Right atrium auricular region (tissue), 2 donors: ENCODE measurements at regions not wholly inside any gene's neighbourhood (a gene's known extent, or its start where the extent isn't known, plus 50 kb on each side); places are given as distances from the start of the nearest gene placed in this dataset.

Experiments
- DNase-seq: peaks from one replicate; pipeline ENCODE4 v3.0.0-alpha.2; 2019; ENCODE audit warnings: low spot score
- H3K27ac ChIP-seq, 2 donors: fragments of 200-600 bp; sonication (generic); 1 replicate in 1 of 2; 2 replicates in 1 of 2; pipeline ENCODE4 v1.5.1; 2016 to 2019
- H3K27me3 ChIP-seq, 2 donors: fragments of 200-600 bp; sonication (generic); one replicate each; pipeline versions ENCODE4 v1.5.1 to v1.6.0; 2017 to 2019
- H3K36me3 ChIP-seq: fragments of 200-600 bp; sonication (generic); one replicate; pipeline ENCODE4 v1.5.1; 2016
- H3K4me1 ChIP-seq, 2 donors: fragments of 200-600 bp; sonication (generic); one replicate each; pipeline versions ENCODE4 v1.5.1 to v1.6.0; 2017 to 2019
- H3K4me3 ChIP-seq, 2 donors: fragments of 200-600 bp; sonication (generic); 1 replicate in 1 of 2; 2 replicates in 1 of 2; pipeline ENCODE4 v1.5.1; 2017 to 2019; ENCODE audit warnings: mild to moderate bottlenecking in 1 of 2, moderate library complexity in 1 of 2
- H3K9me3 ChIP-seq, 2 donors: fragments of 200-600 bp; sonication (generic); one replicate each; pipeline ENCODE4 v1.5.1; 2019
- CTCF ChIP-seq, 2 donors: fragments of 200-600 bp; sonication (generic); IDR thresholded peaks; one replicate each; pipeline ENCODE4 v1.5.1; 2019; ENCODE audit warnings: antibody characterized with exemption in 2 of 2

GRCh38 chr14:42159138-42159537 lies 552.5 kb downstream of the LRFN5 start:
- no peaks in the 10 kb centered on the region for H3K36me3 ChIP-seq
- TF ChIP-seq CTCF (IDR thresholded peaks at IDR 0.05), result no peak
- no peaks in the 10 kb centered on the region for H3K27me3 ChIP-seq
- no peaks in the 10 kb centered on the region for H3K4me1 ChIP-seq
- no peak overlapping the region for H3K4me3 ChIP-seq
- DNase-seq, result no peak
- no peaks in the 10 kb centered on the region for H3K9me3 ChIP-seq
- no peak overlapping the region for H3K27ac ChIP-seq

DNA sequence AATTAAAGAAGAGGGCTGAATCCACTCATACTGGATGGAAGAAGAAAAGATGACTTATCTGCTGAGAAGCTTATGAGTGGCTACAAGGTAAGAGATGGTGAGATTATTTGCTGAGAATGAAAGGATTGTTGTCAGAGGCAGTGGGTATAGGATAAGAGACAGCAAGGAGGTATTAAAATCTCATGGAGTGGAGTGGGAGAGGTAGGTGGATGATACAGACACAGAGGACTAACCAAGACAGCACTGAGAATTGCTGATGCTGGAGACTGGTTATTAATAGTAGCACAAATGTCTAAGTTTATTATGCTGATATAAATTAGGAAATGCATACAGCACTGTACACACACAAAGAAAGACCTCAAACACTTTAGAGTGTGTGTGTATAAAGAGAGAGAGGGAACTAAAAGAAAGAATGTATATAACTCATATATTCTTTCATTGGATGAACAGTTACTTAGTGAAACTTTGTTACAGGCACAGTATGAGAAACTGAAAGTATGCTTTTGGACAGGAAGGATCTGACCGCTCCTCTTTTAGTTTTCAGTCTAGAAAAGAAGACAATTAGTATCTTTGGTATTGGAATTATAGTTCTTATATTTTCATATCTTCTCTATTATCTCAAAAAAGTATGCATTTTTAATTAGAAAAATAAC lies 543.1 kb downstream of the LRFN5 start:
- Histone ChIP-seq H3K36me3 (no peaks in the 10 kb centered on the region), H3K27ac (no peak overlapping the region), H3K9me3 (no peaks in the 10 kb centered on the region), H3K4me3 (no peak overlapping the region), H3K27me3 (no peaks in the 10 kb centered on the region), H3K4me1 (no peaks in the 10 kb centered on the region)
- TF ChIP-seq CTCF (IDR thresholded peaks at IDR 0.05), result no peak
- no peak for DNase-seq

GRCh38 chr14:42145766-42146165 lies 539.1 kb downstream of the LRFN5 start:
- H3K9me3 ChIP-seq, result no peaks in the 10 kb centered on the region
- H3K27ac ChIP-seq, result no peak overlapping the region
- no peaks in the 10 kb centered on the region for H3K4me1 ChIP-seq
- TF ChIP-seq CTCF (IDR thresholded peaks at IDR 0.05), result no peak
- no peaks in the 10 kb centered on the region for H3K36me3 ChIP-seq
- DNase-seq, result no peak
- no peak overlapping the region for H3K4me3 ChIP-seq
- no peaks in the 10 kb centered on the region for H3K27me3 ChIP-seq

- no peak for DNase-seq
- no peak for TF ChIP-seq CTCF (IDR thresholded peaks at IDR 0.05)
- H3K27ac ChIP-seq, result no peak overlapping the region
- H3K27me3 ChIP-seq, result no peaks in the 10 kb centered on the region
- no peaks in the 10 kb centered on the region for H3K9me3 ChIP-seq
- no peaks in the 10 kb centered on the region for H3K36me3 ChIP-seq
- H3K4me1 ChIP-seq, result no peaks in the 10 kb centered on the region
- no peak overlapping the region for H3K4me3 ChIP-seq
Observed at GRCh38 chr14:42143114-42143513, 536.4 kb downstream of the LRFN5 start.

GRCh38 chr14:42141328-42141727 lies 534.7 kb downstream of the LRFN5 start:
- no peak for TF ChIP-seq CTCF (IDR thresholded peaks at IDR 0.05)

GRCh38 chr14:42140831-42141279 lies 534.2 kb downstream of the LRFN5 start:
- H3K27ac ChIP-seq, result no peak overlapping the region
- no peak for DNase-seq
- no peaks in the 10 kb centered on the region for H3K9me3 ChIP-seq
- no peaks in the 10 kb centered on the region for H3K4me1 ChIP-seq
- no peak overlapping the region for H3K4me3 ChIP-seq
- no peaks in the 10 kb centered on the region for H3K36me3 ChIP-seq
- H3K27me3 ChIP-seq, result no peaks in the 10 kb centered on the region
- no peak for TF ChIP-seq CTCF (IDR thresholded peaks at IDR 0.05)

More at GRCh38 chr14:42141328-42141727, 534.7 kb downstream of the LRFN5 start:
- Histone ChIP-seq H3K27ac (no peak overlapping the region), H3K9me3 (no peaks in the 10 kb centered on the region), H3K27me3 (no peaks in the 10 kb centered on the region), H3K36me3 (no peaks in the 10 kb centered on the region), H3K4me1 (no peaks in the 10 kb centered on the region), H3K4me3 (no peak overlapping the region)
- no peak for DNase-seq
